Neuronal stem cell (in vitro differentiated cells): ENCODE measurements at regions not wholly inside any gene's neighbourhood (a gene's known extent, or its start where the extent isn't known, plus 50 kb on each side); places are given as distances from the start of the nearest gene placed in this dataset.

Experiments used
- DNase-seq: peaks from one replicate; pipeline ENCODE4 v3.0.0-alpha.2; 2013; ENCODE audit warnings: low spot score
- H2AFZ ChIP-seq: one replicate; pipeline ENCODE4 v1.6.1; 2013; ENCODE audit warnings: mild to moderate bottlenecking, low read length, inconsistent platforms
- H2AK5ac ChIP-seq: 2 replicates; pipeline ENCODE4 v1.6.1; 2013; ENCODE audit warnings: low read depth, mild to moderate bottlenecking, inconsistent platforms, low read length, moderate library complexity, mixed read lengths
- H2BK120ac ChIP-seq: 2 replicates; pipeline ENCODE4 v1.6.1; 2013; ENCODE audit warnings: low read depth, mild to moderate bottlenecking, inconsistent platforms, low read length, moderate library complexity, mixed read lengths
- H2BK12ac ChIP-seq: one replicate; pipeline ENCODE4 v1.6.1; 2013; ENCODE audit warnings: low read length, inconsistent platforms
- H2BK15ac ChIP-seq: 2 replicates; pipeline ENCODE4 v1.6.1; 2013; ENCODE audit warnings: mild to moderate bottlenecking, low read length, inconsistent platforms, mixed read lengths
- H2BK5ac ChIP-seq: one replicate; pipeline ENCODE4 v1.6.1; 2013; ENCODE audit warnings: inconsistent platforms, mild to moderate bottlenecking, low read length, moderate library complexity
- H3K14ac ChIP-seq: one replicate; pipeline ENCODE4 v1.6.1; 2013; ENCODE audit warnings: low read length, inconsistent platforms
- H3K18ac ChIP-seq: 2 replicates; pipeline ENCODE4 v1.6.1; 2013; ENCODE audit warnings: low read length, inconsistent platforms
- H3K23ac ChIP-seq: 2 replicates; pipeline ENCODE4 v1.6.1; 2013; ENCODE audit warnings: low read depth, mild to moderate bottlenecking, mixed read lengths, low read length, inconsistent platforms; ENCODE audit not compliant: poor library complexity
- H3K27ac ChIP-seq: replicated peaks from 3 replicates; pipeline ENCODE4 v1.5.1; 2013; ENCODE audit warnings: low read length, inconsistent platforms
- H3K27me3 ChIP-seq, 3 experiments: 2 replicates each; pipeline ENCODE4 v1.6.1; 2013; ENCODE audit warnings: low read length in 3 of 3, mild to moderate bottlenecking in 2 of 3, inconsistent platforms in 1 of 3, low read depth in 1 of 3, mixed read lengths in 1 of 3, moderate library complexity in 1 of 3; ENCODE audit not compliant: control insufficient read depth in 3 of 3, insufficient read depth in 3 of 3
- H3K36me3 ChIP-seq, 2 donors: replicated peaks in 1 of 2; 2 replicates each; pipeline ENCODE4 v1.6.1; 2013; ENCODE audit warnings: low read length in 2 of 2; ENCODE audit not compliant: control insufficient read depth in 2 of 2, insufficient read depth in 2 of 2
- H3K4ac ChIP-seq: 2 replicates; pipeline ENCODE4 v1.6.1; 2013; ENCODE audit warnings: inconsistent platforms, mild to moderate bottlenecking, low read length, moderate library complexity
- H3K4me1 ChIP-seq, 2 donors: 1 replicate in 1 of 2; 2 replicates in 1 of 2; pipeline ENCODE4 v1.6.1; 2013; ENCODE audit warnings: low read length in 2 of 2, low read depth in 1 of 2; ENCODE audit not compliant: control insufficient read depth in 2 of 2, insufficient read depth in 1 of 2
- H3K4me2 ChIP-seq: one replicate; pipeline ENCODE4 v1.6.1; 2013; ENCODE audit warnings: mild to moderate bottlenecking, low read length, inconsistent platforms; ENCODE audit not compliant: insufficient read depth, poor library complexity, severe bottlenecking
- H3K4me3 ChIP-seq, 2 donors: 2 replicates each; pipeline ENCODE4 v1.5.1; 2013; ENCODE audit warnings: low read length in 2 of 2, mild to moderate bottlenecking in 2 of 2, inconsistent platforms in 1 of 2, moderate library complexity in 1 of 2
- H3K79me1 ChIP-seq: one replicate; pipeline ENCODE4 v1.6.1; 2013; ENCODE audit warnings: low read depth, mild to moderate bottlenecking, inconsistent platforms, low read length, moderate library complexity
- H3K9ac ChIP-seq: one replicate; pipeline ENCODE4 v1.6.1; 2013; ENCODE audit warnings: mild to moderate bottlenecking, low read depth, low read length, inconsistent platforms; ENCODE audit not compliant: poor library complexity
- H3K9me3 ChIP-seq, 2 donors: replicated peaks in 1 of 2; 2 replicates each; pipeline versions ENCODE3 to v1.6.1; 2013; ENCODE audit warnings: low read length in 2 of 2, mild to moderate bottlenecking in 2 of 2, inconsistent platforms in 1 of 2, low read depth in 1 of 2, mixed read lengths in 1 of 2, moderate library complexity in 1 of 2; ENCODE audit not compliant: control insufficient read depth in 2 of 2, insufficient read depth in 1 of 2
- H4K8ac ChIP-seq: one replicate; pipeline ENCODE4 v1.6.1; 2013; ENCODE audit warnings: low read depth, mild to moderate bottlenecking, inconsistent platforms, low read length, moderate library complexity
- H4K91ac ChIP-seq: one replicate; pipeline ENCODE4 v1.6.1; 2013; ENCODE audit warnings: low read length, low read depth, mild to moderate bottlenecking, inconsistent platforms; ENCODE audit not compliant: poor library complexity
- WGBS, 2 donors: extraction: QIAGEN DNeasy Blood & Tissue Kit; methylation state at CpG; one replicate each; pipeline ENCODE4 v1.1.7; 2013; ENCODE audit warnings: missing lambda C conversion rate in 2 of 2, mixed read lengths in 1 of 2; ENCODE audit not compliant: insufficient read length in 2 of 2, insufficient replicate concordance in 1 of 2; ENCODE audit errors: extremely low coverage in 2 of 2; 5-methylcytosine and 5-hydroxymethylcytosine counted together

- Histone ChIP-seq H3K36me3 (no peaks in the 10 kb centered on the region), H3K18ac (no peak overlapping the region), H3K27ac (no peak overlapping the region), H2BK12ac (no peak overlapping the region), H4K8ac (no peak overlapping the region), H3K4me2 (no peak overlapping the region), H2AK5ac (no peak overlapping the region), H3K4me1 (no peaks in the 10 kb centered on the region), H3K9ac (no peak overlapping the region), H2BK5ac (no peak overlapping the region), H3K79me1 (no peaks in the 10 kb centered on the region), H2BK15ac (no peak overlapping the region), H3K4ac (no peak overlapping the region), H3K27me3 (no peaks in the 10 kb centered on the region), H3K4me3 (no peak overlapping the region), H3K14ac (no peak overlapping the region), H3K9me3 (peaks cover 2 to 13% of the 10 kb centered on the region in 2 donors), H3K23ac (no peak overlapping the region), H2BK120ac (no peak overlapping the region), H2AFZ (no peak overlapping the region), H4K91ac (no peak overlapping the region)
- no peak for DNase-seq
- WGBS, 2 donors: no CpG with 5 or more reads among the region's 1 CpG
Measured at GRCh38 chr6:141501616-141502015, 631.1 kb upstream of the GJE1 start.

GRCh38 chr6:141498977-141499376 lies 633.7 kb upstream of the GJE1 start:
- no peak for DNase-seq
- H3K4ac ChIP-seq: no peak overlapping the region
- no peak overlapping the region for H3K4me2 ChIP-seq

GRCh38 chr6:141492521-141493284 lies 640.0 kb upstream of the GJE1 start:
- Histone ChIP-seq H3K14ac (no peak overlapping the region), H3K4ac (no peak overlapping the region), H3K18ac (no peak overlapping the region), H2BK120ac (no peak overlapping the region), H3K4me3 (no peak overlapping the region), H4K8ac (no peak overlapping the region), H3K4me1 (no peaks in the 10 kb centered on the region), H3K9ac (no peak overlapping the region), H2BK5ac (no peak overlapping the region), H3K27ac (no peak overlapping the region), H3K4me2 (no peak overlapping the region), H4K91ac (no peak overlapping the region), H3K9me3 (peaks cover 0 to 1% of the 10 kb centered on the region in 2 donors), H3K36me3 (no peaks in the 10 kb centered on the region), H3K23ac (no peak overlapping the region), H3K79me1 (no peaks in the 10 kb centered on the region), H2AFZ (peak overlapping the region; percentile 8), H2BK12ac (no peak overlapping the region), H2AK5ac (no peak overlapping the region), H3K27me3 (no peaks in the 10 kb centered on the region), H2BK15ac (no peak overlapping the region)
- DNase-seq: no peak
- no CpG with 5 or more reads among the region's 2 CpGs for WGBS, 2 donors

More at GRCh38 chr6:141498977-141499376, 633.7 kb upstream of the GJE1 start:
- Histone ChIP-seq H3K23ac (no peak overlapping the region), H3K18ac (no peak overlapping the region), H2BK120ac (no peak overlapping the region), H4K8ac (no peak overlapping the region), H3K9ac (no peak overlapping the region), H2BK15ac (no peak overlapping the region), H3K4me3 (no peak overlapping the region), H3K4me1 (no peaks in the 10 kb centered on the region), H4K91ac (no peak overlapping the region), H3K79me1 (no peaks in the 10 kb centered on the region), H2AFZ (no peak overlapping the region), H3K9me3 (peaks cover 0 to 3% of the 10 kb centered on the region in 2 donors), H2BK12ac (no peak overlapping the region), H3K14ac (no peak overlapping the region), H2BK5ac (no peak overlapping the region), H3K27ac (no peak overlapping the region), H3K27me3 (no peaks in the 10 kb centered on the region), H3K36me3 (no peaks in the 10 kb centered on the region), H2AK5ac (no peak overlapping the region)
- no CpG with 5 or more reads among the region's 3 CpGs for WGBS, 2 donors

DNA sequence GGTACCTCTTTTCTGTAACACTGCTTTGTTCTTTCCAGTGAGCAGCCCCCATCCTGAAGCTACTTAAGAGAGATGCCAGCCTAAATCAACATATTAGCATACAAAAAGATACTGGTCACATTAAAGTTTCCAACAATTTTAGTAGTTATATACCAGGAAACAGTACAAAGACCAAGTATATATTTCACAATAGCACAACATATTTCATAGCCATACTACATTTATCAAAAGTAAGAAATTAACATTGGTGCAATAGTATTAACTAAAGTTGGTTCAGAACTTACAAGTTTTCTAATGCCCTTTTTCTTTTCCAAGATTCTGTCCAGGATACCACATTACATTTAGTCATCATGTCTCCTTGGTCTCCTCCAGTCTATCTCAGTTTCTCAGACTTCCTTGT lies 641.0 kb upstream of the GJE1 start:
- no peak overlapping the region for H3K4me2 ChIP-seq
- peaks cover 0 to 1% of the 10 kb centered on the region in 2 donors for H3K9me3 ChIP-seq
- no peak overlapping the region for H3K9ac ChIP-seq
- no peak overlapping the region for H4K91ac ChIP-seq
- no peak overlapping the region for H2BK12ac ChIP-seq
- no peak overlapping the region for H3K27ac ChIP-seq
- H3K79me1 ChIP-seq: no peaks in the 10 kb centered on the region
- no peak overlapping the region for H2BK15ac ChIP-seq
- no peaks in the 10 kb centered on the region for H3K27me3 ChIP-seq
- H2BK5ac ChIP-seq: no peak overlapping the region
- H2BK120ac ChIP-seq: no peak overlapping the region
- no peak overlapping the region for H3K4me3 ChIP-seq
- H3K36me3 ChIP-seq: no peaks in the 10 kb centered on the region
- no peak overlapping the region for H2AFZ ChIP-seq
- H3K4ac ChIP-seq: no peak overlapping the region
- H3K18ac ChIP-seq: no peak overlapping the region
- H3K14ac ChIP-seq: no peak overlapping the region
- no peak overlapping the region for H3K23ac ChIP-seq
- H4K8ac ChIP-seq: no peak overlapping the region
- no peaks in the 10 kb centered on the region for H3K4me1 ChIP-seq
- no peak for DNase-seq
- no peak overlapping the region for H2AK5ac ChIP-seq
